ENCODE measurements at regions not wholly inside any gene's neighbourhood (a gene's known extent, or its start where the extent isn't known, plus 50 kb on each side); places are given as distances from the start of the nearest gene placed in this dataset.

- TF ChIP-seq, protein P1, sequence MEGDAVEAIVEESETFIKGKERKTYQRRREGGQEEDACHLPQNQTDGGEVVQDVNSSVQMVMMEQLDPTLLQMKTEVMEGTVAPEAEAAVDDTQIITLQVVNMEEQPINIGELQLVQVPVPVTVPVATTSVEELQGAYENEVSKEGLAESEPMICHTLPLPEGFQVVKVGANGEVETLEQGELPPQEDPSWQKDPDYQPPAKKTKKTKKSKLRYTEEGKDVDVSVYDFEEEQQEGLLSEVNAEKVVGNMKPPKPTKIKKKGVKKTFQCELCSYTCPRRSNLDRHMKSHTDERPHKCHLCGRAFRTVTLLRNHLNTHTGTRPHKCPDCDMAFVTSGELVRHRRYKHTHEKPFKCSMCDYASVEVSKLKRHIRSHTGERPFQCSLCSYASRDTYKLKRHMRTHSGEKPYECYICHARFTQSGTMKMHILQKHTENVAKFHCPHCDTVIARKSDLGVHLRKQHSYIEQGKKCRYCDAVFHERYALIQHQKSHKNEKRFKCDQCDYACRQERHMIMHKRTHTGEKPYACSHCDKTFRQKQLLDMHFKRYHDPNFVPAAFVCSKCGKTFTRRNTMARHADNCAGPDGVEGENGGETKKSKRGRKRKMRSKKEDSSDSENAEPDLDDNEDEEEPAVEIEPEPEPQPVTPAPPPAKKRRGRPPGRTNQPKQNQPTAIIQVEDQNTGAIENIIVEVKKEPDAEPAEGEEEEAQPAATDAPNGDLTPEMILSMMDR (IDR thresholded peaks at IDR 0.05; ENCODE audit: insufficient read depth, low read length, missing control alignments) = no peak
- ChIA-PET POLR2A (interaction anchor here (0.7 kb wide), 1 partner anchor 9 kb away, joined by 3 read pairs; no protein-coding TSS in a partner anchor), CTCF (no interaction called here)
- DNase-seq (ENCODE audit: low read depth, low spot score) = peak; percentile 10
- H3K4me3 ChIP-seq (ENCODE audit: low read depth, low read length) = no peak overlapping the region
Measured at GRCh38 chr14:53491256-53491883, 338.2 kb upstream of the DDHD1 start.

- ChIA-PET CTCF (no interaction called here), POLR2A (no interaction called here)
- TF ChIP-seq, protein P1 (IDR thresholded peaks at IDR 0.05; ENCODE audit: insufficient read depth, low read length, missing control alignments) = no peak
- DNase-seq (ENCODE audit: low read depth, low spot score) = no peak
- no peak overlapping the region for H3K4me3 ChIP-seq (ENCODE audit: low read depth, low read length)
Measured at GRCh38 chr14:53478174-53478573, 325.1 kb upstream of the DDHD1 start.

DNA sequence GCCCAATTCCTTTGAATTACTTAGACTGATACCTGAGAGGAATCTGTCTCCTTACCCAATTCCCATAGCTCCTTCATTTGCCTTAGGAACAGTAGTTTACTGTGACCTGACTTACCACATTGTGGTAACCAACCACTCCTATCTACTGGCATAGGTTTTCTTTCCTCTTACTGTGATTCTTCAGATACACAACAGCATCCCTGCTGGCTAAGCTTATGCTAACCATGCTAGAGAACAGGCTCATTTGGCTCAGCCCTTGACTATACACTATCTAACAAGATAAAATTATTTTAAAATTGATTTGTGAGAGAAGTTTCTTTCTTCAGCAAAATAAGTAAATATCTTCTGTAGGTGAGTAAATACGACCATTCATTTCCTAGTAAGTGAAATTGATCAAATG lies 320.4 kb upstream of the DDHD1 start:
- TF ChIP-seq, protein P1 (IDR thresholded peaks at IDR 0.05; ENCODE audit: insufficient read depth, low read length, missing control alignments) = no peak
- POLR2A ChIA-PET = no interaction called here
- CTCF ChIA-PET = interaction anchor here (1.3 kb wide), 1 partner anchor 875 kb away, joined by 3 read pairs; no protein-coding TSS in a partner anchor
- DNase-seq (ENCODE audit: low read depth, low spot score) = no peak
- no peak overlapping the region for H3K4me3 ChIP-seq (ENCODE audit: low read depth, low read length)

GRCh38 chr14:53472306-53472705 lies 319.2 kb upstream of the DDHD1 start:
- no peak overlapping the region for H3K4me3 ChIP-seq (ENCODE audit: low read depth, low read length)
- TF ChIP-seq, protein P1 (IDR thresholded peaks at IDR 0.05; ENCODE audit: insufficient read depth, low read length, missing control alignments) = no peak
- ChIA-PET POLR2A (no interaction called here), CTCF (no interaction called here)
- DNase-seq (ENCODE audit: low read depth, low spot score) = no peak

DNA sequence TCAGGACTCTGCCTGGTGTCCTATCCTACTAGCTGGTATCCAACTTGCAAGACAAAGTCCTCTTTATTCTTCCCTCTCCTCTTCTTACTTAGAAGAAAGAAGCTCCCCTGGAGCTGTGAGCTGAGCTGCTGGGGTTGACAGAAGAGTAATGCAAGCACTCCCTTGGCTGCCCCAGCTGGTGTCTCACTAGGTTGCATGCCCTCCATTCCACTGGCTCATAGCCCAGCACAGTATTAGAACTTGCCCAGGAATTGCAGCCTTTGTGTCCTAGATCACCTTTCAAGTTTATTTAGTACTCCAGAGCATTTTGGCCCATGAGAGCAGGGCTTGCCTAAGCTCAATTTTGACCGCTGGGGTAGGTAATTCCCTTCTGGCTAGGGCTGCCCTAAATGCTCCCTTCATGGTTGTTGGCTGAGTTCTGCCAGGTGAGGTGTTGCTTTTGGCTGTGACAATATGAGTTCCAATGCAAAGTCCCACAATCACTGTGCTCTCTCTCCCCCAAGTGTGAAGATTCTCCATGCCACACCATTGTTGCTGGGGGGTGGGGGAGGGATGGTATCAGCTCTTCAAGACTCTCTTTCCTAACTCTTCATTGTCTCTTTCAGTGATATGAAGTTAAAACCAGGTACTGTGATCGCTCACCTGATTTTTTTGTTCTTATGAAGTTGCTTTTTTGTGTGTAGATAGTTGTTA lies 317.4 kb upstream of the DDHD1 start:
- CTCF ChIA-PET = interaction anchor here (0.7 to 1.1 kb wide), 2 partner anchors 13 to 705 kb away, joined by 3 read pairs; no protein-coding TSS in a partner anchor
- DNase-seq (ENCODE audit: low read depth, low spot score) = no peak
- TF ChIP-seq, protein P1 (IDR thresholded peaks at IDR 0.05; ENCODE audit: insufficient read depth, low read length, missing control alignments) = no peak
- POLR2A ChIA-PET = no interaction called here
- no peak overlapping the region for H3K4me3 ChIP-seq (ENCODE audit: low read depth, low read length)

GRCh38 chr14:53468876-53469275 lies 315.8 kb upstream of the DDHD1 start:
- TF ChIP-seq, protein P1 (IDR thresholded peaks at IDR 0.05; ENCODE audit: insufficient read depth, low read length, missing control alignments) = no peak
- no peak for DNase-seq (ENCODE audit: low read depth, low spot score)
- H3K4me3 ChIP-seq (ENCODE audit: low read depth, low read length) = no peak overlapping the region
- CTCF ChIA-PET = no interaction called here
- POLR2A ChIA-PET = no interaction called here
